ENCODE measurements at regions not wholly inside any gene's neighbourhood (a gene's known extent, or its start where the extent isn't known, plus 50 kb on each side); places are given as distances from the start of the nearest gene placed in this dataset.

DNA sequence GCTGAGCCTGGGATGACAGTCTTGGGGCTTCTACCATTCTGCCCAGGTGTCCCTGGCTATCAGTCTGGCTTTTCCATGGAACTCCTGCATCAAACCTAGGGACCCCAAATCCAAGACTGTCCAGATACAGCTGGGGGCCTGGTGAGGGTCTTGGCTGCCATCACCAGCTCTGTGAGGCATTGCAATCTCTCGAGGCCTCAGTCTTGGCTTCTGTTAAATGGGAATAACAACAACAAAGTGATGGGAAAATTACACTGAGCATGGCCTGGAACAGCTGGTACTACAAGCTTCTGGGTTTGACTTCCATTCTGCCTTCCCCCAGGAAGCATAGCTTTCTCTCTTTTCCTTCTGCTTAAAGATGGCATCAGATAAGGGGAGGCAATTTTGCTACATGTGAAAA, 50.0 kb upstream of the LCTL start:
- no peak for DNase-seq

DNA sequence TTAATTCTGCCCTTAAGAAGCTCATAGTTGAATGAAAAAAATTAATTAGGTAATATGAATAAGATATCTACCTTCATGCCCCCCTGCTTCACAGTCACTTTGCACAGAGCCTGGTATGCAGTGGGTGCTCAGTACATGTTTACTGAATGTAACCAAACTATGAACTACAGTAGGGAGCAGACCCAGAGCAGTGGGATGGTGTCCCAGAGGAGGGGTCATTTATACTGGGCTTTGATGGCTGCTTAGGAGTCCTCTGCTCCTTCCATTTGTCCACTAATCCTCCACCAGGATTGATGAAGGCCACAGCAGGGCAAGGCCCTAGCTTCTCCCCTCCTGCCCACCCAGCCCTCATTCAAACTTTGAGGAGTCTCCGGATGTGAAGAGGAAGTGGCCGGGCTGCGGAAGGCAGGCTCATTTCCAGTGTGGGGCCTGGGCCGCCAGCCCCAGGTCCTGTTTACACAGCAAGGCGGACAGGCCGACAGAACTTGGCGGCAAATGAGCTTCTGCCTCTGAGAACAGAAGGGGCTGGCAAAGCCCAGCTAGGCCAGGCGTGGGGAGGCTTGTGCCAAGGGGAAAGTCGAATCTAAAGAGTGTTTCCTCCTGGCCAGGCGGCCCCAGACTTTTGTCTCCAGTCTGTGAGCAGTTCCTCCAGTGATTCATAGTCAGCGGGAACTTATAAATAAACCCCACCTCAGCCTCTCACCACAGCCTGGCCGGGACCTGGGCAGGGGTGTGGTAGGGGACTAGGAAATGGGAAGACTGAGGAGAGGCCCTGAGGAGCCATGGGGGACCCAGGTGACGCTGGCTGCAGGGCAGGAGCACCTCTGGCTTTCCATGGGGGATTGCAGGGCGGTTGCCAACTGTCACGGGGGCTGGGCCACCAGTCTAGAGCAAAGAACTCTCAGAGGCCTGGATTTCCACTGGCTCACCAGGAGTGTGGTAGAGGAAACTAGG, 51.6 kb upstream of the LCTL start:
- peak; percentile 7 for DNase-seq

GRCh38 chr15:66619152-66619903, 53.5 kb upstream of the LCTL start:
- peak; percentile 67 for DNase-seq

DNA sequence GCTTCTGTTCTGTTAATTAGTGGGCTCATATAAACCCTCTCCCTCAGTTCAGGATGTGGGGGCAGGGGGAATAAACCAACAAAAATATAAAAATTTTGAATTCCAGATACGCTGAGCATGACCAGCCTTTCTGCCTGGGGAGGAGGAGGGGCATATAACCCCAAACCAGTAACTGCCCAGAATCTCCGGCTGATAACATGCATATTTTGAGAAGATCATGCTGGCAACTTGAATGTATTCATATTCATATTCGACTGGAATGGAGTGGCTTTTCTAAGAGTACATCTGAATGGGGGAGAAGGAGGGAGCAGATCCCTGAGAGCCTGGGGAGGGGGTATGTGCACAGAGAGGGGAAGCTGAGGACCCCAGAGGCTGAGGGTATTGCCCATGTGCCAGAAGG, 54.5 kb upstream of the LCTL start:
- DNase-seq = no peak

DNA sequence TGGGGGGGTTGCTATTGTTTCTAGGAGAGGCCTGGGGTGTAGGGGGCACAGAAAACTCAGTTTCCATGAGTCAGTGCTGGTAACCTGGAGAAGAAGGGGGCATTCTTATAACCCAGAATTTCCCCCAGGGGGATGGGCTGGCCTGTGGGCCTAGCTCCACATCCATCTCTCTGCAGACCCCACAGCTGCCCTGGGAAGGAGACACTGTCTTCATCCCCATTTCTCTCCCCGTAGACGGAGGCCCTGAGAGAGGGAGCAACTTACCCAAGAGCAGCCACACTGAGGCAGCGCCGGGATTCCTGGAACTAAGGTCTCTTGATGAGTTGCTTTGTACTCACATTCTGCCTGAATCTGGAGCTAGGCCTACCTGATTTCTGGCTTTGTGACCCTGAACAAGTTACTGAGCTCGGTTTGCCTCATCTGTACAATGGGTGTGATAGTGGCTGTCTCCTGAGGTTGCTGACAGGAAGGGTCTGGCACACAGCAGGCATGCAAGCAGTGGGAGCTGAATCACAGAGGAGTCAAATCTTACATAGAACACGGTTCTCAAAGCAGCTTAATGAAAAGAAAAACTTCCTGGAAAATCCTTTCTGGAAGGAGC, 55.0 kb upstream of the LCTL start:
- no peak for DNase-seq

- DNase-seq = peak; percentile 84
Measured at GRCh38 chr15:66621491-66622467, 56.0 kb upstream of the LCTL start.

DNA sequence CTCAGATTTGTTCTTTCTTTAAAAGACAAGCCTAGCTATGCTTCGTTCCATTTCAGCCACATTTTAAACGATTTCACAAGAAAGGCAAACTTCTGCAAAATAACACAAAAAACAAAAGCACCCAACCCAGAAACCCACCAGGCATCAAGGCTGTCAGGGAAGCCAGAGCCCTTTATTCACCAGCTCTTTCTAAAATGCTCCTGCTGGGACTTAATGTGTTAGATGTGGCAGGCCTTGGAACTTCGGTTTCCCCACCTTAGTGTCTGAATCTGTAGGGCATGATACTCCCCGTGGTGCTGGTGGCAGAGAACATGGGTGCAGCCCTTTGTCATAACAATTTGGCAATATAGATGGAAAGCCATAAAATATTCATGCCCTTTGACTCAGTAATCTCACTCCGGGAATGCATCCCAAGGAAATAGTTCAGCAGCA, 56.8 kb upstream of the LCTL start:
- DNase-seq = peak; percentile 36

GRCh38 chr15:66623801-66624453, 58.1 kb upstream of the LCTL start:
- DNase-seq = no peak

GRCh38 chr15:66625531-66625930, 59.7 kb upstream of the LCTL start:
- no peak for DNase-seq

DNA sequence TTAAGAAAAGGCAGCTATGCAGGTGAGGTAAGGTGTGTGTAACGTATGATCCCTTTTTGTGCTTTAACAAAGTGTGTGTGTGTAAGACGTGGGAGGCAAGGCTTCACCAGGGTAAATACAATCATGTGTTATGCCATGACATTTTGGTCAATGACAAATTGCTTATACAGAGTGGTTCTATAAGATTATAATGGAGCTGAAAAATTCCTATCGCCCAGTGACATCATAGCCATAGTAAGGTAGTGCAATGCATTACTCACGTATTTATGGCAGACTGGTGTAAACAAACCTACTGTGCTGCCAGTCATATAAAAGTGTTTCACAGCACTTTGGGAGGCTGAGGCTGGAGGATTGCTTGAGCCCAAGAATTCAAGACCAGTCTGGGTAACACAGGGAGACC, 60.2 kb upstream of the LCTL start:
- no peak for DNase-seq

GRCh38 chr15:66628976-66629723, 63.4 kb upstream of the LCTL start:
- no peak for DNase-seq

- no peak for DNase-seq
Measured at GRCh38 chr15:66629817-66630576, 64.2 kb upstream of the LCTL start.

- DNase-seq = peak; percentile 70
Measured at GRCh38 chr15:66630801-66631351, 65.1 kb upstream of the LCTL start.

- DNase-seq = peak; percentile 30
Measured at GRCh38 chr15:66631616-66632263, 65.9 kb upstream of the LCTL start.

DNA sequence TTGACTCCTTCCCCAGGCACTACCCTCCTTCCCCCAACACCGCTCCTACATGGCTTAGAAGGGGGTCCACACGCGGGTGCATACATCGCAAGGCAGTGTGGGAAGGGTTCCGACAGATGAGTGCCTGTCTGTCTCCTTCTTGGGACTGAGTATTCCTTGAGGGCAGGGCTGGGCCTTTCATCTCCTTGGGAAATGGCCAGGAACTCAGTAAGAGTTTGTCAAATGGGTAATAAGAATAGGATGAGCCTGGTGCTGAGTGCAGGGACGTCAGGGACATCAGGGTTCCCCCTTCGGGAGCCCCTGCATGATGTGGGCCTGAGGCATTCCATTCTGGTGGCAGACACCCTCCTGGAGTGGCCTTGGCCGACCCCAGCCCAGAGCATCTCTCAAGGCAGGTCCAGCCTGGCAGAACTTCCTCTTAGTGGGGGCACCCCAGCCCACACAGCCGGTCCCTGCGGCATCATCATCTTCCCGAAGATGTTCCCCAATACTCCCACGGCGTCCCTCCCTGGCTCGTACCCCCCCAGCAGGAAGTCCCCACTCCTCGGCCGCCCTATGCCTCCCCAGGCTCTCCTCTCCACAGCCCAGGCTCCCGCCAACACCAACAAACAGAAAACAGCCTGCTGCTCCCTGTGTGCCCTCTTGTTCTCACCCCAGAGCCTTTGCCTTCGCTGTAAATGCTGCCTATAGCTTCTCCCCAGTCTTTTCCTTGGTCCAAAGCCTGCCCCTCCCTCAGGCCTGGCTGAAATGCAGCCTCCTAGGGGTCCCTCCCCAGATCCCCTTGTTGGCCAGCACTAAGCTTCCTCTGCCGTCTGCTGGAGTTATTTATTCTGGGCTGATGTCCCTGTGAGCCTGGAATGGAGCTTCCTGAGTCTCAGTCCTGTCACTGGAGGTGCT, 67.5 kb upstream of the LCTL start:
- DNase-seq = no peak

DNA sequence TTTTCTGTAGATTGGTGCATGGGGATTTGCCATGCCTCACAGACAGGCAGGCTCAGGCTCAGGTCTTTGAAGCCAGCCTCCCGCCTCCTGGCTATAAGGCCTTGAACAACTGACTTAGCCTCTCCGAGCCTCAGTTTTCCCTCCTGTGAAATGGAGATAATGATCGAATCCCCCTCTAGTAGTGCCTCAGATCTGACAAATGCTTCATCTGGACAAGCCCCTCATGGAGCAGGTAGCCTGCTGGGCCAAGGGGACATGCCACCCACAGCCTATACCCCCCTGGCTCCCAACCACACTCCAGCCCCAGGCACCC, 68.1 kb upstream of the LCTL start:
- DNase-seq = no peak

DNA sequence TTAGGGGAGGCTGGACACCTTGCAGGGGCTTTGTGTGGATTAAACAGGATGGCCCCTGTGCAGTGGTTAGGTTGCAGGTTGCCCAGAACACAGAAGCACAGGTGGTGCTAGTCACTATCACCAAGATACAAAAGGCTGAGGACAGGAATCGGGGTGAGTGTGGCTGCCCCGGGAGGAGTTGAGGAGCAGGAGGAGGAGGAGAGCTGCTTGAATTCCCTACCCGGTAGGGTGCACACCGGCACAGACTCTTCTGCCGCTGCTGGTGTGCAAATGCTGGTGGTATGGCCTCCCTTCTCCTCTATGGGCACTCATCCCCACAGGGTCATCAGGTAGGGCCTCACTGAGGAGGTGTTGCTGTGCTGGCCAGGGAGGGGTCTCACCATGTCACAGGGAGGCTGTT, 67.5 kb upstream of the SMAD6 start:
- no peak for DNase-seq

DNA sequence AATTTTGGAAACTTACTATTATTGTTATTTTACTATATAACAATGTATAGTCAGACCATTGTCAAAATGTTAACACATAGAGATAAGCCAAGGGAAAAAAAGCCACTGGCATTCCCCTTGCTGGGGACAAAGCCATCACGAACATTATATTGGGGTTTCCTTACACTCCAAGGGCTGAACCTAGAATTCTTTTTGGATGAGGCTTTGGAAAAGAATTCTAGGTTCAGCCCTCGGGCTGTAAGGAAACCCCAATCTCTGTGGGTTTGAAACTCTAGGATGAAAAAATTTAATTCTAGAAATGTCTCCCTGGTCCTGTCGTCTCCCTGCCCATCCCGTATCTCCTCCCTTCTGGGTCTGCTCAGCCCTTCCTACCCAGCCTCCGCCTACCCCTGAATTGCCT, 67.0 kb upstream of the SMAD6 start:
- no peak for DNase-seq
